ENCODE measurements at regions not wholly inside any gene's neighbourhood (a gene's known extent, or its start where the extent isn't known, plus 50 kb on each side); places are given as distances from the start of the nearest gene placed in this dataset.

- TF ChIP-seq, protein P1, sequence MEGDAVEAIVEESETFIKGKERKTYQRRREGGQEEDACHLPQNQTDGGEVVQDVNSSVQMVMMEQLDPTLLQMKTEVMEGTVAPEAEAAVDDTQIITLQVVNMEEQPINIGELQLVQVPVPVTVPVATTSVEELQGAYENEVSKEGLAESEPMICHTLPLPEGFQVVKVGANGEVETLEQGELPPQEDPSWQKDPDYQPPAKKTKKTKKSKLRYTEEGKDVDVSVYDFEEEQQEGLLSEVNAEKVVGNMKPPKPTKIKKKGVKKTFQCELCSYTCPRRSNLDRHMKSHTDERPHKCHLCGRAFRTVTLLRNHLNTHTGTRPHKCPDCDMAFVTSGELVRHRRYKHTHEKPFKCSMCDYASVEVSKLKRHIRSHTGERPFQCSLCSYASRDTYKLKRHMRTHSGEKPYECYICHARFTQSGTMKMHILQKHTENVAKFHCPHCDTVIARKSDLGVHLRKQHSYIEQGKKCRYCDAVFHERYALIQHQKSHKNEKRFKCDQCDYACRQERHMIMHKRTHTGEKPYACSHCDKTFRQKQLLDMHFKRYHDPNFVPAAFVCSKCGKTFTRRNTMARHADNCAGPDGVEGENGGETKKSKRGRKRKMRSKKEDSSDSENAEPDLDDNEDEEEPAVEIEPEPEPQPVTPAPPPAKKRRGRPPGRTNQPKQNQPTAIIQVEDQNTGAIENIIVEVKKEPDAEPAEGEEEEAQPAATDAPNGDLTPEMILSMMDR (IDR thresholded peaks at IDR 0.05; ENCODE audit: low read depth, low read length) = no peak
- DNase-seq (ENCODE audit: extremely low read depth, low read depth) = no peak
Measured at GRCh38 chr1:107004421-107004820, 52.1 kb upstream of the PRMT6 start.
